Endothelial cell of umbilical vein (primary cell): ENCODE measurements at regions not wholly inside any gene's neighbourhood (a gene's known extent, or its start where the extent isn't known, plus 50 kb on each side); places are given as distances from the start of the nearest gene placed in this dataset.

ENCODE experiments used
- BruUV-seq: library from RNA; stranded (reverse); fragments of 400-500 nt; replicated peaks from 2 replicates; lab custom pipeline; 2021; lab: Mats Ljungman, UMichigan
- CTCF ChIA-PET: fragments of 300-600, 350-600 bp; sonication (Branson Sonifier 250); formaldehyde crosslinking; loops from one replicate; lab custom pipeline; 2021; ENCODE audit warnings: antibody characterized with exemption, inconsistent platforms; lab: Charles Lee
- POLR2A ChIA-PET: fragments of 300-600, 350-600 bp; sonication (Branson Sonifier 250); formaldehyde crosslinking; loops from one replicate; lab custom pipeline; 2021; ENCODE audit warnings: antibody characterized with exemption, inconsistent platforms; lab: Charles Lee
- DNase-seq: peaks from one replicate; pipeline ENCODE4 v3.0.0-alpha.2; 2011; ENCODE audit warnings: low read depth, low spot score
- FAIRE-seq: peaks from 2 replicates; lab custom pipeline; 2011; peaks lifted over from hg19 to GRCh38; lab: Jason Lieb, UNC
- H2AFZ ChIP-seq: 2 replicates; pipeline ENCODE4 v1.6.0; 2012; ENCODE audit warnings: low read depth, low read length, control low read depth, inconsistent platforms
- H3K27ac ChIP-seq: 2 replicates; pipeline ENCODE4 v1.5.1; 2011; ENCODE audit warnings: low read depth, mild to moderate bottlenecking, control low read depth, low read length, moderate library complexity; ENCODE audit not compliant: insufficient read depth
- H3K27me3 ChIP-seq, 2 experiments: 2 replicates each; pipeline versions ENCODE4 v1.6.0 to v1.6.1; 2011; ENCODE audit warnings: low read length in 2 of 2, mixed read lengths in 1 of 2; ENCODE audit not compliant: control insufficient read depth in 2 of 2, insufficient read depth in 2 of 2
- H3K36me3 ChIP-seq, 2 experiments: 2 replicates in 1 of 2; 3 replicates in 1 of 2; pipeline ENCODE4 v1.5.1; 2011; ENCODE audit warnings: low read length in 2 of 2, mild to moderate bottlenecking in 1 of 2, moderate library complexity in 1 of 2; ENCODE audit not compliant: control insufficient read depth in 2 of 2, insufficient read depth in 2 of 2; ENCODE audit errors: extremely low read depth in 1 of 2
- H3K4me1 ChIP-seq: 3 replicates; pipeline ENCODE4 v1.5.1; 2011; ENCODE audit warnings: mild to moderate bottlenecking, low read length; ENCODE audit not compliant: control insufficient read depth, insufficient read depth; ENCODE audit errors: extremely low read depth
- H3K4me2 ChIP-seq: 2 replicates; pipeline ENCODE4 v1.6.1; 2011; ENCODE audit warnings: low read length, control low read depth, mixed read lengths; ENCODE audit not compliant: insufficient read depth
- H3K4me3 ChIP-seq, 3 experiments: fragments of 200-600 bp in 1 of 3; sonication (generic), shearing (Covaris generic) in 1 of 3; replicated peaks in 1 of 3; 2 replicates each; pipeline ENCODE4 v1.5.1; 2011 to 2016; ENCODE audit warnings: control low read depth in 3 of 3, low read length in 3 of 3, mild to moderate bottlenecking in 2 of 3, inconsistent platforms in 1 of 3, low read depth in 1 of 3, moderate library complexity in 1 of 3; ENCODE audit not compliant: insufficient read depth in 1 of 3
- H3K79me2 ChIP-seq: 2 replicates; pipeline ENCODE4 v1.6.0; 2012; ENCODE audit warnings: low read length, inconsistent platforms; ENCODE audit not compliant: control insufficient read depth, insufficient read depth
- H3K9ac ChIP-seq: replicated peaks from 2 replicates; pipeline ENCODE3; 2011; ENCODE audit warnings: low read length, control low read depth; ENCODE audit not compliant: insufficient read depth; ENCODE audit errors: extremely low read depth
- H3K9me1 ChIP-seq: replicated peaks from 3 replicates; pipeline ENCODE4 v1.6.0; 2011; ENCODE audit warnings: mild to moderate bottlenecking, low read length; ENCODE audit not compliant: control insufficient read depth, insufficient read depth; ENCODE audit errors: extremely low read depth
- H3K9me3 ChIP-seq: replicated peaks from 2 replicates; pipeline ENCODE4 v1.5.1; 2012; ENCODE audit warnings: low read length, inconsistent platforms; ENCODE audit not compliant: control insufficient read depth, insufficient read depth
- H4K20me1 ChIP-seq: replicated peaks from 2 replicates; pipeline ENCODE3; 2011; ENCODE audit warnings: mild to moderate bottlenecking, low read length; ENCODE audit not compliant: control insufficient read depth, insufficient read depth; ENCODE audit errors: extremely low read depth
- CTCF ChIP-seq, 2 donors: IDR thresholded peaks; 1 replicate in 1 of 2; 2 replicates in 1 of 2; pipeline ENCODE4 v1.5.1; 2011; ENCODE audit warnings: low read length in 2 of 2, mild to moderate bottlenecking in 2 of 2, moderate library complexity in 2 of 2, control low read depth in 1 of 2, inconsistent platforms in 1 of 2, low read depth in 1 of 2; ENCODE audit not compliant: insufficient read depth in 1 of 2; ENCODE audit errors: extremely low read depth in 1 of 2
- EZH2 ChIP-seq: IDR thresholded peaks from 2 replicates; pipeline ENCODE4 v1.6.1; 2012; ENCODE audit warnings: borderline replicate concordance, low read depth, mild to moderate bottlenecking, moderate library complexity, low read length, inconsistent platforms; ENCODE audit not compliant: severe bottlenecking
- FOS ChIP-seq: IDR thresholded peaks from 2 replicates; pipeline ENCODE4 v1.6.1; 2011; ENCODE audit warnings: mild to moderate bottlenecking, low read length, moderate library complexity, borderline replicate concordance; ENCODE audit not compliant: insufficient read depth
- GATA2 ChIP-seq: IDR thresholded peaks from 2 replicates; pipeline ENCODE4 v1.7.0; 2011; ENCODE audit warnings: low read depth, mild to moderate bottlenecking, moderate library complexity, mixed read lengths, low read length; ENCODE audit not compliant: insufficient read length, insufficient read depth
- JUN ChIP-seq: IDR thresholded peaks from 2 replicates; pipeline ENCODE4 v1.6.1; 2011; ENCODE audit warnings: borderline replicate concordance, low read depth; ENCODE audit not compliant: insufficient read length, insufficient read depth
- MAX ChIP-seq: IDR thresholded peaks from 2 replicates; pipeline ENCODE4 v1.6.1; 2011; ENCODE audit not compliant: insufficient read depth, insufficient read length
- MYC ChIP-seq: IDR thresholded peaks from one replicate; pipeline ENCODE4 v1.6.1; 2011; ENCODE audit warnings: mild to moderate bottlenecking, low read depth, low read length
- POLR2A ChIP-seq: IDR thresholded peaks from 2 replicates; pipeline ENCODE4 v1.6.1; 2012; ENCODE audit warnings: low read depth, mild to moderate bottlenecking, control low read depth, low read length
- POLR2AphosphoS5 ChIP-seq: IDR thresholded peaks from 2 replicates; pipeline ENCODE4 v1.6.1; 2012; ENCODE audit warnings: low read depth, mild to moderate bottlenecking, control low read depth, low read length, moderate library complexity; ENCODE audit not compliant: insufficient read depth
- dilution Hi-C: fragments of 300-500 bp; cut with MboI; formaldehyde crosslinking; loops from one replicate; pipeline ENCODE4 v1.15.0; 2019; ENCODE audit warnings: low sequenced_read_pairs; ENCODE audit not compliant: extremely low pct_ligation_motif_present
- intact Hi-C: fragments of 100-400 bp; cut with micrococcal nuclease; formaldehyde crosslinking; loops from one replicate; pipeline ENCODE4 v1.10.0; 2022

- Histone ChIP-seq H2AFZ (no peak overlapping the region), H3K27me3 (no peaks in the 10 kb centered on the region), H3K9ac (no peak overlapping the region), H3K27ac (no peak overlapping the region), H3K4me1 (no peaks in the 10 kb centered on the region), H3K9me1 (no peaks in the 10 kb centered on the region), H3K4me2 (no peak overlapping the region), H3K36me3 (no peaks in the 10 kb centered on the region), H3K4me3 (no peak overlapping the region), H3K9me3 (no peaks in the 10 kb centered on the region), H4K20me1 (no peaks in the 10 kb centered on the region), H3K79me2 (no peaks in the 10 kb centered on the region)
- FAIRE-seq = no peak
- no peak for DNase-seq
- no peak for TF ChIP-seq EZH2
- TF ChIP-seq MYC = no peak
- no peak for TF ChIP-seq POLR2AphosphoS5
- TF ChIP-seq JUN = no peak
- no peak for TF ChIP-seq CTCF (IDR thresholded peaks at IDR 0.05; ENCODE audit: extremely low read depth in 1 of 2, insufficient read depth in 1 of 2, low read depth in 1 of 2, low read length in 2 of 2)
- no peak for TF ChIP-seq GATA2
- TF ChIP-seq MAX = no peak
- no peak for TF ChIP-seq FOS
- TF ChIP-seq POLR2A = no peak
- dilution Hi-C loops = no loop called here
- intact Hi-C loops = no loop called here
- POLR2A ChIA-PET = no interaction called here
- CTCF ChIA-PET = no interaction called here
- BruUV-seq = no TSS peak
Observed at GRCh38 chr9:23532282-23532681, 293.8 kb downstream of the ELAVL2 start.
